ENCODE measurements at regions not wholly inside any gene's neighbourhood (a gene's known extent, or its start where the extent isn't known, plus 50 kb on each side); places are given as distances from the start of the nearest gene placed in this dataset.

- peak; percentile 28 for DNase-seq (ENCODE audit: low spot score)
Measured at GRCh38 chr2:226159875-226160479, 639.6 kb downstream of the IRS1 start.

- DNase-seq (ENCODE audit: low spot score), result no peak
Measured at GRCh38 chr2:226158940-226159339, 640.7 kb downstream of the IRS1 start.

- no peak for DNase-seq (ENCODE audit: low spot score)
Measured at GRCh38 chr2:226158229-226158628, 641.4 kb downstream of the IRS1 start.

DNA sequence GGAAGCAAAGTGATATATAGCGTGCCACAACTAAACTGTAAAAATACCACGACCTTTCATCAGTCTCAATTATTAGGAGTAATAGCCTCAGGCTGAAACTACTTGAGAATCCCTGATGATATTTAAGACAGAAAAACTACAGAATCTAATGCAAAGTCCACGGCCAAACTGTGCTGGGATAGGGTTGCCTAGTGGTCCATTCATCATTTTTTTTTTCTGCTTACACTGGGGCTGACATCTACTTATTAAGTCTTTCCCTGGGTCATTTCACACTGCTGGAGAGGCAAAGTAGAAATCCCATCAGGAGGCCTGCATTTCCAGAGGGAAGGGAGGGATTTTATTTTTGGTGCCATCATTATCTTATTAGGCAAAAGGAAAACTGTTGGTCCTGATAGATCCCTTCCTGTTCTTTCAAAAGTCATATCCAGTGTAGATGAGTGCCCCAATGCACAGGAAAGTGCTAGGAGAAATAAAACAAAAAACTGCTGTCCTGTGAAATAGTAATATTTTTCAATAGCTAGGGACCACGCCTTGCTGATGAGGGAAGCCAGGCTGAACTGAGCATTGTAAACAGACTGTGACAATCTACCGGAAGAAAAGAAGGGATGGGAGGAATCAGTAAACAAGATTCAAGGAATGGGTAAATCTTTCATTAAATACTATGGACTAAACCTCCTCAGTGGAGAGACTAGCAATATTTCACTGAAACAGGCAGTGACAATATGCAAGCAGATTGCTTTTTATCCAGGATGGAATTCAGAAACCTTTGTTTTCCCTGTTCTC, 644.3 kb downstream of the IRS1 start:
- no peak for DNase-seq (ENCODE audit: low spot score)

GRCh38 chr2:226154610-226155009, 645.0 kb downstream of the IRS1 start:
- no peak for DNase-seq (ENCODE audit: low spot score)

- DNase-seq (ENCODE audit: low spot score), result no peak
Measured at GRCh38 chr2:226153553-226153952, 646.1 kb downstream of the IRS1 start.

- DNase-seq (ENCODE audit: low spot score), result no peak
Measured at GRCh38 chr2:226151157-226151556, 648.5 kb downstream of the IRS1 start.

DNA sequence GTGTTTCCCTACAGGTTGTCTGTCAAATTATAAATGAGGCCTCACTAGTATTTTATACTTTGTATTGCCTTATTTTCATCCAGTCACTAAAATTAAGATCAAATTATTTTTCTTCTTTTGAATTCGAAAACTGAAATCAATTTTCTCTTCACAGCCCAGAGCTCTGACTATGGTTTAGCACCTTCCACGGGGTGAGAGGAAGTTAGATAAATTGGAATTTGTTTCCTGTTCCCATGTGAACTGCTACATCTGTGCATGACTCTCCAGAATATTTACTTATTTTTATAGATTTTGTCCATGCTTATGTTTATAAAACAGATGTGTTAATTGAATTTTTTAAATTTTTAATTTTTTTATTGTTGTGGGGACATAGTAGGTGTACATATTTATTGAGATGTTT, 656.5 kb downstream of the IRS1 start:
- DNase-seq (ENCODE audit: low spot score), result no peak

GRCh38 chr2:226142463-226142862, 657.2 kb downstream of the IRS1 start:
- no peak for DNase-seq (ENCODE audit: low spot score)

DNA sequence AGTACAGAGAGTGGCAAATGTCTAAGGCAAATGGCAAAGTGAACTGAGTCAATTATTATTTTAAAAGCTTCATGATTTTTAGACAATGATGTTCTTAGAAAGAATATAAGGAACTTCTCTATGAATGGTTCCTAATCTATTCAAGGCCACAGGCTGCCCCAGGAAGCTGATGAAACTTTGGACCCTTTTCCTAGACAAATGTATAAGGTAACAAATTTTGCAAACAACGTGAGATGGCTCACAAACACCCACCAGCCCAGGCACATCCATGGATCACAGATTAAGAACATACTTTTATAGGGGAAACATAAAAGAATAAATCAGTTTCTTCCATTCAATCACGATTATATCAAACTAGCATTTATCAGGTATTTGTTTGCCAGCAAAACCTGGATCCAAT, 659.0 kb downstream of the IRS1 start:
- no peak for DNase-seq (ENCODE audit: low spot score)

DNA sequence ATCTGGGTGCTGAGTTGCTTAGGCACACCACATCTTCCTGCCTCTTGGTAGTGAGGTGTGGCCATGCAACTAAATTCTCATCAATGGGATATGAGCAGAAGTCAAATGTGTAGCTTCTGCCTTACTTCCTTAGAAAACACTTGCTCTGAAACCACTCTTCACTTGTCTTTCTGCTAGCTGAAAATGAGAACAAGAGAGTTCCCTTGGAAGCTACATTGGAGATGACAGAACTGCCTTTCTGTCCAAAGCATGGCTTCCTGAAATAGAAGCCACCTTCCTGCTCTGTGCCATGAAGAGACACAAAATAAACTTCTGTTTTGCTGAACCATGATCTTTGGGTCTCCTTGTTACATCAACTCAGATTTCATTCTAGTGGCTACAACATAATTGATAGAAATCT, 659.9 kb downstream of the IRS1 start:
- no peak for DNase-seq (ENCODE audit: low spot score)

DNA sequence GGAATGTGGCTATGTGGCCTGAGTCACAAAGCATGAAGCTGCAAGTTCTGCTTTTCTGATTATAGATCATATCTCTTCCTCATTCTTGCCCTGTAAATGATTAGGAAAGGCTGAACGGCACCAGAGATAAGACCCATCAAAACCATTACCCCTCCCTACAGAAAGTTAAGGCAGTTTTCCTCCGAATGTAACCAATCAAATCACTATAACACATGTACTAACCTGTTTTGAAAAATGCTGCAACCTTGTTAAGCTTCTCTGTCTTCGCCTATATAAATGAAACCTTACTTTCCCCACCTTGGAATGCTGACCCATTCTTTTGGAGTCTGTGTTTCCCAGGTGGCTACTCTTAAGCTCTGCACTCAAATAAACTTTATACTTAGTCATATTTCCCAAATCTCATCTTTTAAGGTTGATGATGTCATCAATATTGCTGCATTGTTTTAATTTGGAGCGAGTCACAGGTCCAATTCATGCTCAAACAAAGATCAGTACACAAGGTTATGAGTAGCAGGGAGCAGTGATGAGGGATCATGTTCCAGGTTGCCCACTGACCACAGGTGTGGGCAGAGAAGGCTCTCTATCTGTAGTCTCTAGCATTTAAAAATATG, 662.3 kb downstream of the IRS1 start:
- peak; percentile 80 for DNase-seq (ENCODE audit: low spot score)

- peak; percentile 65 for DNase-seq (ENCODE audit: low spot score)
Measured at GRCh38 chr2:226136739-226137138, 662.9 kb downstream of the IRS1 start.

DNA sequence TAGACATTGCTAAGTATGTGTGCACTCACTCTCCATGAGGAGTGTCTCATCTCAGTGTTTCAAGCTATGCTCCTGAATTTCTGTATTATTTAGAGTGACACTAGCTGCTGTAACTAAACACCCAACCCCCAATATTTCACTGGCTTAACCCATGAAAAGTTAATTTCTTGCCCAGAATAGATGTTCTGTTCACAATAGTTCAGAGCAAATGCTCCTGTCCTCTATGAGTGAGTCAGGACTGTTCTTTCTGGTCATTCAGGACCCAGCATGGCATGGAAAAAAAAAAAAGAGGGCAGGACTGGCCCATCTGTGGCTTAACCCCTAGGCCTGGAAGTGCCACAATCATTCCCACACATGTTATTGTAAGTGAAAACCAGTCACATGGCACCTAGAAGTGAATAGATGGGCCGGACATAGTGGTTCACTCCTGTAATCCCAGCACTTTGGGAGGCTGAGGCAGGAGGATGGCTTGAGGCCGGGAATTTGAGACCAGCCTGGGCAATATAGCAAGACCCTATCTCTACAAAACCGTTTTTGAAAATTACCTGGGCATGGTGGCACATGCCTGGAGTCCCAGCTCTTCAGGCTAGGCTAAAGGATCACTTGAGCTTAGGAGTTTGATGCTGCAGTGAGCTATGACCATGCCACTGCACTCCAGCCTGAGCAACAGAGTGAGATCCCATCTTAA, 663.6 kb downstream of the IRS1 start:
- DNase-seq (ENCODE audit: low spot score), result no peak

- no peak for DNase-seq (ENCODE audit: low spot score)
Measured at GRCh38 chr2:226132323-226133215, 667.1 kb downstream of the IRS1 start.

- DNase-seq (ENCODE audit: low spot score), result peak; percentile 21
Measured at GRCh38 chr2:226131299-226131784, 668.3 kb downstream of the IRS1 start.

DNA sequence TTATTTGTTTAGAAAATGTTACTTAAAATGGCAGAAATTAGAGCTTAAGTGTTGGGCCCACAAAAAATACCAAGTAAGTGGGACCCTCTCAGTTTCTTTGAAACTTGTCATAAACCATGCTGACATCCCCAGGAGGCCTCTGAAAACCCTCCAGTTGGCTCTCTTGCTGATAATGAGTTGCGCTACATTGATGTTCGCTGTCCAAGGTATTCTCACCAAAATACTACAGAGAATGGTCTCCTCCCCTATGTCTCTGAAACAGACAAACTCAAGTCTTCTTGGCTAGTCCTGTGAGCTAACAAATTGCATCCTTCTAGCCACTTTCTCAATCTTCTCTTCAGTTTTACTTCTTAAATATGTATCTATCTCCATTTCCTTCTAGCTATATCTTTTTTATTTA, 669.4 kb downstream of the IRS1 start:
- DNase-seq (ENCODE audit: low spot score), result no peak

GRCh38 chr2:226127682-226128081, 671.9 kb downstream of the IRS1 start:
- DNase-seq (ENCODE audit: low spot score), result no peak

DNA sequence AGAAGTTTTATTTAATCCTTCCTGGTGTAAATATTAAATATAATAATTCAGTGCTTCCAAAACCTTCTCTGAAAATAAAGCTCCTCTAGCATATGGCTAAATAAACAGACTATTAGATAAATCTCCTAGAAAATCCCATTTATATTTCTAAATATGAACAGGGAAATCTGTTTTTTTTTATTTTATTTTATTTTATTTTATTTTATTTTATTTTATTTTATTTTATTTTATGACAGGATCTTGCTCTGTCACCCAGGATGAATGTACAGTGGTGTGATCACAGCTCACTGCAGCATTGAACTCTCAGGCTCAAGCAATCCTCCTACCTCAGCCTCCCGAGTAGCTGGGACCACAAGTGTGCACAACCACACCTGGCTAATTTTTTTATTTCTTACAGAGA, 673.5 kb downstream of the IRS1 start:
- no peak for DNase-seq (ENCODE audit: low spot score)

- no peak for DNase-seq (ENCODE audit: low spot score)
Measured at GRCh38 chr2:226125176-226125883, 674.3 kb downstream of the IRS1 start.

- DNase-seq (ENCODE audit: low spot score), result no peak
Measured at GRCh38 chr2:226124548-226125011, 675.0 kb downstream of the IRS1 start.

Measured in kidney tubule cell (primary cell).